ENCODE measurements at regions not wholly inside any gene's neighbourhood (a gene's known extent, or its start where the extent isn't known, plus 50 kb on each side); places are given as distances from the start of the nearest gene placed in this dataset.

DNA sequence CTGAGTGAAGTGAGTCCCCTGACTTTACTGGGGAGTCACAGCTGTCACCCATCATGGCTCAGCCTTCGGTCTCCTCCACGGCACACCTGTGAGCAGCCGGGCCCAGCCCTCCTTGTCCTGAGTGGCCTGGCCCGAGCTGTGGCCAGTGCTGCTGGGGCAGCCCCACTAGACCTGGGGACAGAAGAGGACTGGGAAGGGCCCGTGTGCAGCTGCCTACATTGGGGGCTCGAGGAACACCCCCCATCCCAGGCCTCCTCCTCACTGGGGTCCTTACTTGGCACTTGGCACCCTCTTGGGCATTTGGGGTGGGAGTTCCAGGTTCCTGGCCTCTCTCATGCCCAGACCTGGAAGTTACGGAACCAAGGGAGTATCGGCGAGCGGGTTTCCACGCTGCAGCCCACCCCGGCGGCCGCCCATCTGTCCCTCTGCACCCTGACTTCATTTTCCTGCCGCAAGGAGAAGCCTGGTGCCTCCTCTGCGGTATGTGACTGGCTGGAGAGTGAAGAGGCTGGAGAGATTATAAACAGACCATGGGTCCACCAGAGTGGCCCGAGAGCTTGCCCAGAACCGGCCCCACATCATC, 179.7 kb downstream of the KIF26A start:
- TF ChIP-seq, protein P1, sequence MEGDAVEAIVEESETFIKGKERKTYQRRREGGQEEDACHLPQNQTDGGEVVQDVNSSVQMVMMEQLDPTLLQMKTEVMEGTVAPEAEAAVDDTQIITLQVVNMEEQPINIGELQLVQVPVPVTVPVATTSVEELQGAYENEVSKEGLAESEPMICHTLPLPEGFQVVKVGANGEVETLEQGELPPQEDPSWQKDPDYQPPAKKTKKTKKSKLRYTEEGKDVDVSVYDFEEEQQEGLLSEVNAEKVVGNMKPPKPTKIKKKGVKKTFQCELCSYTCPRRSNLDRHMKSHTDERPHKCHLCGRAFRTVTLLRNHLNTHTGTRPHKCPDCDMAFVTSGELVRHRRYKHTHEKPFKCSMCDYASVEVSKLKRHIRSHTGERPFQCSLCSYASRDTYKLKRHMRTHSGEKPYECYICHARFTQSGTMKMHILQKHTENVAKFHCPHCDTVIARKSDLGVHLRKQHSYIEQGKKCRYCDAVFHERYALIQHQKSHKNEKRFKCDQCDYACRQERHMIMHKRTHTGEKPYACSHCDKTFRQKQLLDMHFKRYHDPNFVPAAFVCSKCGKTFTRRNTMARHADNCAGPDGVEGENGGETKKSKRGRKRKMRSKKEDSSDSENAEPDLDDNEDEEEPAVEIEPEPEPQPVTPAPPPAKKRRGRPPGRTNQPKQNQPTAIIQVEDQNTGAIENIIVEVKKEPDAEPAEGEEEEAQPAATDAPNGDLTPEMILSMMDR (IDR thresholded peaks at IDR 0.05 in 4 of 5, conservative IDR thresholded peaks at IDR 0.05 in 1 of 5) = no peak
- no peak for TF ChIP-seq POLR2A (IDR thresholded peaks at IDR 0.05)
